GM19395 (cell line): ENCODE measurements at regions not wholly inside any gene's neighbourhood (a gene's known extent, or its start where the extent isn't known, plus 50 kb on each side); places are given as distances from the start of the nearest gene placed in this dataset.

Experiments
- ATAC-seq: cut with Tn5 transposase; IDR thresholded peaks from one replicate; pipeline ENCODE4 v1.9.1; 2021; ENCODE audit warnings: mild to moderate bottlenecking, moderate library complexity; ENCODE audit not compliant: unreplicated experiment

GRCh38 chr2:207474863-207475485, 54.8 kb upstream of the CREB1 start:
- no peak for ATAC-seq

GRCh38 chr2:207475546-207475945, 54.2 kb upstream of the CREB1 start:
- ATAC-seq: no peak

GRCh38 chr2:207477896-207478295, 51.9 kb upstream of the CREB1 start:
- ATAC-seq: no peak

- no peak for ATAC-seq
Measured at GRCh38 chr2:207478572-207478971, 51.2 kb upstream of the CREB1 start.

- no peak for ATAC-seq
Measured at GRCh38 chr2:207479198-207479785, 50.5 kb upstream of the CREB1 start.
